GM19467 (cell line): ENCODE measurements at regions not wholly inside any gene's neighbourhood (a gene's known extent, or its start where the extent isn't known, plus 50 kb on each side); places are given as distances from the start of the nearest gene placed in this dataset.

Experiments
- ATAC-seq: cut with Tn5 transposase; IDR thresholded peaks from one replicate; pipeline ENCODE4 v1.9.1; 2021; ENCODE audit warnings: mild to moderate bottlenecking, moderate library complexity; ENCODE audit not compliant: unreplicated experiment

GRCh38 chr2:186068139-186068801, 329.7 kb downstream of the FSIP2 start:
- peak; percentile 78 for ATAC-seq

GRCh38 chr2:186069676-186070075, 331.1 kb downstream of the FSIP2 start:
- ATAC-seq = no peak

GRCh38 chr2:186085226-186085625, 346.6 kb downstream of the FSIP2 start:
- no peak for ATAC-seq

GRCh38 chr2:186093174-186093573, 354.6 kb downstream of the FSIP2 start:
- no peak for ATAC-seq

- ATAC-seq = no peak
These were observed 360.2 kb downstream of the FSIP2 start for GRCh38 chr2:186098821-186099220.

GRCh38 chr2:186099826-186100225, 361.2 kb downstream of the FSIP2 start:
- no peak for ATAC-seq

- no peak for ATAC-seq
These were observed 362.0 kb downstream of the FSIP2 start for GRCh38 chr2:186100636-186101035.

- ATAC-seq = no peak
These were observed 363.0 kb downstream of the FSIP2 start for GRCh38 chr2:186101616-186102015.

GRCh38 chr2:186103276-186103675, 364.7 kb downstream of the FSIP2 start:
- ATAC-seq = no peak

GRCh38 chr2:186105016-186105724, 366.6 kb downstream of the FSIP2 start:
- ATAC-seq = no peak

GRCh38 chr2:186108470-186108869, 369.9 kb downstream of the FSIP2 start:
- no peak for ATAC-seq

GRCh38 chr2:186113284-186113683, 372.8 kb upstream of the ZC3H15 start:
- no peak for ATAC-seq

GRCh38 chr2:186125156-186125555, 360.9 kb upstream of the ZC3H15 start:
- no peak for ATAC-seq

- no peak for ATAC-seq
These were observed 360.4 kb upstream of the ZC3H15 start for GRCh38 chr2:186125625-186126024.

GRCh38 chr2:186126181-186126580, 359.9 kb upstream of the ZC3H15 start:
- ATAC-seq = no peak

GRCh38 chr2:186129767-186130581, 356.1 kb upstream of the ZC3H15 start:
- ATAC-seq = no peak

GRCh38 chr2:186130748-186131641, 355.1 kb upstream of the ZC3H15 start:
- no peak for ATAC-seq

- no peak for ATAC-seq
These were observed 350.4 kb upstream of the ZC3H15 start for GRCh38 chr2:186135686-186136085.

GRCh38 chr2:186136860-186137259, 349.2 kb upstream of the ZC3H15 start:
- ATAC-seq = no peak

- no peak for ATAC-seq
These were observed 347.2 kb upstream of the ZC3H15 start for GRCh38 chr2:186138845-186139244.

- ATAC-seq = no peak
These were observed 327.0 kb upstream of the ZC3H15 start for GRCh38 chr2:186159101-186159500.
